Activated naive CD4-positive, alpha-beta T cell treated with anti-CD3 and anti-CD28 coated beads for 36 hours (primary cell): ENCODE measurements at regions not wholly inside any gene's neighbourhood (a gene's known extent, or its start where the extent isn't known, plus 50 kb on each side); places are given as distances from the start of the nearest gene placed in this dataset.

ENCODE experiments used
- CTCF ChIA-PET: fragments of 350-600 bp; sonication (Branson Sonifier 250); formaldehyde crosslinking; loops from one replicate; lab custom pipeline; 2021; ENCODE audit warnings: antibody characterized with exemption; lab: Charles Lee
- DNase-seq: peaks from one replicate; pipeline ENCODE4 v3.0.0-alpha.2; 2020
- H3K27ac Mint-ChIP-seq: one replicate; pipeline ENCODE4 v1.8.0; 2021; ENCODE audit warnings: mild to moderate bottlenecking, mixed read lengths
- H3K27me3 Mint-ChIP-seq: one replicate; pipeline ENCODE4 v1.8.0; 2021; ENCODE audit warnings: low read depth, mixed read lengths
- H3K36me3 Mint-ChIP-seq: one replicate; pipeline ENCODE4 v1.8.0; 2021; ENCODE audit warnings: low read depth, mixed read lengths
- H3K4me1 Mint-ChIP-seq: one replicate; pipeline ENCODE4 v1.8.0; 2021; ENCODE audit warnings: low read depth, mixed read lengths
- H3K4me3 Mint-ChIP-seq: one replicate; pipeline ENCODE4 v1.8.0; 2021; ENCODE audit warnings: mild to moderate bottlenecking, moderate library complexity, mixed read lengths
- H3K9me3 Mint-ChIP-seq: one replicate; pipeline ENCODE4 v1.8.0; 2021; ENCODE audit warnings: mixed read lengths
- intact Hi-C: fragments of 100-400 bp; cut with micrococcal nuclease; formaldehyde crosslinking; loops from one replicate; pipeline ENCODE4 v1.15.1; 2023

- Mint-ChIP-seq H3K36me3 (no peaks in the 10 kb centered on the region), H3K4me3 (no peak overlapping the region), H3K27ac (no peak overlapping the region), H3K9me3 (peaks cover 6% of the 10 kb centered on the region), H3K4me1 (no peaks in the 10 kb centered on the region), H3K27me3 (no peaks in the 10 kb centered on the region)
- intact Hi-C loops: no loop called here
- CTCF ChIA-PET: no interaction called here
- DNase-seq: no peak
These were observed 1984.3 kb upstream of the IGFBP7 start for GRCh38 chr4:59094505-59094904.

DNA sequence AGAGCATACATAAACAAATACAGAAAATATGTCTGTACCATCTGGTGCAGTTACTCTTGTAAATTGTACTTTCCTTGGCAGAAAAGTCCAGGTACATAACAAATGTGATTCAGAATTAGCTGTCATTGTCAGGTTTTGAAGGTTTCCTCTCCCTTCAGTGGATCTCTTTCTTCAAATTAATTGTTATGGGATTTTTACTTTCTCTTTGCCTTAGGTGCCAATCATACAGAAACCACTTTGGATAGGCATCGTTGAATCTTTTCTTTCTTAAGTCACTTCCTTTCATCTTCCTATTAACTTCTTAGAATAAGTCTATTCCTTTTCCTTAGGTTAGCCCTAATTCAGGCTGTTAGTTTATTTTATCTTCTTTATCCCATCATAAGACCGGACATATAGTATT lies 1992.1 kb upstream of the IGFBP7 start:
- no peak overlapping the region for H3K27ac Mint-ChIP-seq

DNA sequence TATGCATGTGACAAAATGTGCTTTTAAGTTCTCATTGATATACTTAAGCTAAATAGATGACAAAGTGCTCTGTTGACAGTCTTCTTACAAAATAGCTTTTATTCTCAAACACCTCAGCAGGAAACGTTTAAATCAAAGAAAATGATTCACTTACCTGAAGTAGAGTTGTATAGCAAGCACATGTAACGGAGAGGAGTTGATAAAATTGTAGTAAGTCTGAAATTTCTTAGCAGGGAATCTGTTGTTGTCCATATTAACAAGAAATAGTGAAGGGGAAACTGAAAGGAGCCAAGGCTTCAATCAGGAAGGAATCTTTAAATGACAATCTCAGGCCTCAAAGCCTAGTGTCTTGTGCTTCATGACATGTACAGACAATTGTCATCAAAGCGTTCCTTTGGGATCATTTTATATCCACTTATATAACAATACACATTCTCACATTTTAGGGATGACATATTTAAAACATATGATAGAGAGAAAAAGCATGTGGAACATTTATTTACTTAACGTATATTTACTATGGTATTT lies 2010.2 kb upstream of the IGFBP7 start:
- CTCF ChIA-PET: no interaction called here
- intact Hi-C loops: no loop called here
- Mint-ChIP-seq H3K9me3 (peaks cover 2% of the 10 kb centered on the region), H3K4me1 (no peaks in the 10 kb centered on the region), H3K36me3 (no peaks in the 10 kb centered on the region), H3K27ac (no peak overlapping the region), H3K27me3 (no peaks in the 10 kb centered on the region), H3K4me3 (no peak overlapping the region)
- DNase-seq: no peak

More for the DNA sequence above, 1992.1 kb upstream of the IGFBP7 start:
- H3K9me3 Mint-ChIP-seq: peaks cover 5% of the 10 kb centered on the region
- CTCF ChIA-PET: no interaction called here
- H3K4me3 Mint-ChIP-seq: no peak overlapping the region
- DNase-seq: no peak
- H3K4me1 Mint-ChIP-seq: no peaks in the 10 kb centered on the region
- H3K27me3 Mint-ChIP-seq: no peaks in the 10 kb centered on the region
- intact Hi-C loops: no loop called here
- H3K36me3 Mint-ChIP-seq: no peaks in the 10 kb centered on the region

DNA sequence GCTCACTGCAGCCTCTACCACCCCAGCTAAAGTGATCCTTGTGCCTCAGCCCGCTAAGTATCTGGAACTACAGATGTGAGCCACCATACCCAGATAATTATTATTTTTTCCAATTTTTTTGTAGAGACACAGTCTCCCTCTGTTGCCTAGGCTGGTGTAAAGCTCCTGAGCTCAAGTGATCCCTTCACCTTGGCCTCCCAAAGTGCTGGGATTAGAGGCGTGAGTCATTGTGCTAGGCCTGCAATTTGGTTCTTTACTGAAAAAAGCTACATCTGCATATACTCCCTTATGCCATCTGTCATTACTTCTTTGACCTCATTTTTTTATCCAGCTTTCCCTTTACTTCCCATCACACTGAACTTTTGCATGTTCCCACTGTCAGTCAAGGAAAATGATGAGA lies 2012.4 kb upstream of the IGFBP7 start:
- intact Hi-C loops: no loop called here
- CTCF ChIA-PET: no interaction called here
- Mint-ChIP-seq H3K4me3 (no peak overlapping the region), H3K4me1 (no peaks in the 10 kb centered on the region), H3K36me3 (no peaks in the 10 kb centered on the region), H3K27ac (no peak overlapping the region), H3K9me3 (peaks cover 2% of the 10 kb centered on the region), H3K27me3 (no peaks in the 10 kb centered on the region)
- DNase-seq: no peak

DNA sequence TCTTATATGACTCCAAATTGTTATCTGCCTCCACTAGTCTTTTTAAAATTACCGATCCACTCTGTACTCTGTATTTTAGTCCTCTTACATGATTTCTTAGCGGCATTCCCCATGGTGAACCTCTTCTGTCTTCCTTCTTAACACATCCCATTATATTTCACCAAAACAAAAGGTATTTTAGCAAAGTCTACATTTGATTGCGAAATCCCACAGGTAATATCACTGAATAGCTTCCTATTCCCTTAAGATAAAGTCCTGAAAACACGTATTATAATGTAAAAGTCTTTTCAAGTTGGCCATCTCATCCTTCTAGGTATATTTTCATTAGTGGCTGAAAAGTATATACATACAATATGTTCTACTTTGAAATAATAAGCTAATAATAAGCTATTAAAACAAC lies 2016.0 kb upstream of the IGFBP7 start:
- Mint-ChIP-seq H3K27me3 (no peaks in the 10 kb centered on the region), H3K9me3 (peaks cover 3% of the 10 kb centered on the region), H3K4me1 (no peaks in the 10 kb centered on the region), H3K27ac (no peak overlapping the region), H3K36me3 (no peaks in the 10 kb centered on the region), H3K4me3 (no peak overlapping the region)
- DNase-seq: no peak
- CTCF ChIA-PET: no interaction called here
- intact Hi-C loops: no loop called here

- Mint-ChIP-seq H3K4me3 (no peak overlapping the region), H3K9me3 (peaks cover 4% of the 10 kb centered on the region), H3K27ac (no peak overlapping the region), H3K36me3 (no peaks in the 10 kb centered on the region), H3K27me3 (no peaks in the 10 kb centered on the region), H3K4me1 (no peaks in the 10 kb centered on the region)
- no peak for DNase-seq
- intact Hi-C loops: no loop called here
- CTCF ChIA-PET: no interaction called here
These were observed 2016.8 kb upstream of the IGFBP7 start for GRCh38 chr4:59127006-59127405.

- no peak overlapping the region for H3K27ac Mint-ChIP-seq
- H3K4me3 Mint-ChIP-seq: no peak overlapping the region
- DNase-seq: no peak
- intact Hi-C loops: no loop called here
- CTCF ChIA-PET: no interaction called here
- no peaks in the 10 kb centered on the region for H3K27me3 Mint-ChIP-seq
- H3K36me3 Mint-ChIP-seq: no peaks in the 10 kb centered on the region
- H3K4me1 Mint-ChIP-seq: no peaks in the 10 kb centered on the region
- H3K9me3 Mint-ChIP-seq: peaks cover 4% of the 10 kb centered on the region
These were observed 2017.6 kb upstream of the IGFBP7 start for GRCh38 chr4:59127743-59128142.

GRCh38 chr4:59135248-59135985 lies 2025.2 kb upstream of the IGFBP7 start:
- intact Hi-C loops: no loop called here
- Mint-ChIP-seq H3K36me3 (no peaks in the 10 kb centered on the region), H3K4me3 (no peak overlapping the region), H3K4me1 (no peaks in the 10 kb centered on the region), H3K9me3 (peaks cover 16% of the 10 kb centered on the region), H3K27me3 (no peaks in the 10 kb centered on the region), H3K27ac (no peak overlapping the region)
- DNase-seq: no peak
- CTCF ChIA-PET: no interaction called here

DNA sequence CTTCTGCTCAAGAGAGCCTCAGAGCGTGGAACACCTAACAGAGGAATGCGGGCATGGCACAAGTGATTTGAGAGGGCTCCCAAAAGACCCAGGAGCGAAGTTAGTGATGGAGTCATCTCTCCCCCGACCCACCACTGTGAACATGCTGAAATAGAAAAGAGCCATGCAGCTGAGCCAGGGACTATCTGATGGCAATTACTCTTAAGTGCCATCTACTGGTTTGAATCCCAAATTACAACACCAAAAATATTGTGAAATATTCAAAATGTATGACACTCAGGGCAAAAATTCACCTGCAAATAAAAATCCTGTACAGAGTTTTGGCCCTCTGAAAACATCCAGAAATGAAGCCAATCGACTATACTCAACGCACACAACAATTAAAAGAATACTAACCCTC lies 2038.9 kb upstream of the ADGRL3 start:
- CTCF ChIA-PET: no interaction called here

GRCh38 chr4:59175617-59176016 lies 2024.5 kb upstream of the ADGRL3 start:
- Mint-ChIP-seq H3K27me3 (no peaks in the 10 kb centered on the region), H3K9me3 (peaks cover 4% of the 10 kb centered on the region), H3K36me3 (no peaks in the 10 kb centered on the region), H3K4me1 (no peaks in the 10 kb centered on the region), H3K4me3 (no peak overlapping the region), H3K27ac (no peak overlapping the region)
- intact Hi-C loops: no loop called here
- DNase-seq: no peak
- CTCF ChIA-PET: no interaction called here

More for the DNA sequence above, 2038.9 kb upstream of the ADGRL3 start:
- Mint-ChIP-seq H3K36me3 (no peaks in the 10 kb centered on the region), H3K27me3 (no peaks in the 10 kb centered on the region), H3K9me3 (peaks cover 16% of the 10 kb centered on the region), H3K4me3 (no peak overlapping the region), H3K27ac (no peak overlapping the region), H3K4me1 (no peaks in the 10 kb centered on the region)
- DNase-seq: no peak
- intact Hi-C loops: no loop called here

- no peaks in the 10 kb centered on the region for H3K4me1 Mint-ChIP-seq
- H3K36me3 Mint-ChIP-seq: no peaks in the 10 kb centered on the region
- peaks cover 5% of the 10 kb centered on the region for H3K9me3 Mint-ChIP-seq
- intact Hi-C loops: no loop called here
- no peak overlapping the region for H3K27ac Mint-ChIP-seq
- CTCF ChIA-PET: interaction anchor here (0.6 kb wide), 1 partner anchor 1029 kb away, joined by 3 read pairs; no protein-coding TSS in a partner anchor
- no peak overlapping the region for H3K4me3 Mint-ChIP-seq
- no peaks in the 10 kb centered on the region for H3K27me3 Mint-ChIP-seq
- no peak for DNase-seq
These were observed 2020.8 kb upstream of the ADGRL3 start for GRCh38 chr4:59179372-59179771.

GRCh38 chr4:59180161-59180560 lies 2020.0 kb upstream of the ADGRL3 start:
- H3K4me3 Mint-ChIP-seq: no peak overlapping the region
- no peak overlapping the region for H3K27ac Mint-ChIP-seq
- no peaks in the 10 kb centered on the region for H3K27me3 Mint-ChIP-seq
- DNase-seq: no peak
- H3K36me3 Mint-ChIP-seq: no peaks in the 10 kb centered on the region
- peaks cover 5% of the 10 kb centered on the region for H3K9me3 Mint-ChIP-seq
- intact Hi-C loops: no loop called here
- no peaks in the 10 kb centered on the region for H3K4me1 Mint-ChIP-seq
- CTCF ChIA-PET: interaction anchor here (0.6 kb wide), 1 partner anchor 86 kb away, joined by 4 read pairs; no protein-coding TSS in a partner anchor

- peaks cover 5% of the 10 kb centered on the region for H3K9me3 Mint-ChIP-seq
- H3K4me3 Mint-ChIP-seq: no peak overlapping the region
- no peaks in the 10 kb centered on the region for H3K27me3 Mint-ChIP-seq
- CTCF ChIA-PET: no interaction called here
- no peak overlapping the region for H3K27ac Mint-ChIP-seq
- no peak for DNase-seq
- H3K36me3 Mint-ChIP-seq: no peaks in the 10 kb centered on the region
- intact Hi-C loops: no loop called here
- no peaks in the 10 kb centered on the region for H3K4me1 Mint-ChIP-seq
These were observed 2019.2 kb upstream of the ADGRL3 start for GRCh38 chr4:59180969-59181368.
